GM12872 (cell line): ENCODE measurements at regions not wholly inside any gene's neighbourhood (a gene's known extent, or its start where the extent isn't known, plus 50 kb on each side); places are given as distances from the start of the nearest gene placed in this dataset.

Experiments
- CTCF ChIP-seq: IDR thresholded peaks from 3 replicates; pipeline ENCODE4 v1.5.1; 2011; ENCODE audit warnings: low read depth, mild to moderate bottlenecking, low read length, moderate library complexity; ENCODE audit not compliant: insufficient read depth

- no peak for TF ChIP-seq CTCF
These were observed 620.2 kb downstream of the ANKRD7 start for GRCh38 chr7:118844748-118845147.

- TF ChIP-seq CTCF = no peak
These were observed 621.3 kb downstream of the ANKRD7 start for GRCh38 chr7:118845791-118846190.

GRCh38 chr7:118846977-118847376, 622.5 kb downstream of the ANKRD7 start:
- TF ChIP-seq CTCF = no peak

- TF ChIP-seq CTCF = no peak
These were observed 630.8 kb downstream of the ANKRD7 start for GRCh38 chr7:118855290-118855689.

GRCh38 chr7:118858651-118859149, 634.2 kb downstream of the ANKRD7 start:
- no peak for TF ChIP-seq CTCF

- no peak for TF ChIP-seq CTCF
These were observed 637.1 kb downstream of the ANKRD7 start for GRCh38 chr7:118861581-118861980.

GRCh38 chr7:118862740-118863139, 638.2 kb downstream of the ANKRD7 start:
- no peak for TF ChIP-seq CTCF

- TF ChIP-seq CTCF = no peak
These were observed 639.5 kb downstream of the ANKRD7 start for GRCh38 chr7:118863966-118864365.
